GM23248 (cell line): ENCODE measurements at regions not wholly inside any gene's neighbourhood (a gene's known extent, or its start where the extent isn't known, plus 50 kb on each side); places are given as distances from the start of the nearest gene placed in this dataset.

Source experiments
- DNase-seq: peaks from one replicate; pipeline ENCODE4 v3.0.0-alpha.2; 2015
- H2AFZ ChIP-seq: fragments of 200-600 bp; sonication (generic); 2 replicates; pipeline ENCODE4 v1.6.1; 2016; ENCODE audit warnings: antibody characterized with exemption
- H3F3A ChIP-seq: fragments of 200-600 bp; sonication (generic); 2 replicates; pipeline ENCODE4 v1.6.1; 2016; ENCODE audit warnings: mild to moderate bottlenecking, antibody characterized with exemption, mixed run types; ENCODE audit not compliant: insufficient read depth
- H3K27ac ChIP-seq: fragments of 200-600 bp; sonication (generic); 2 replicates; pipeline ENCODE4 v1.5.1; 2016; ENCODE audit warnings: mild to moderate bottlenecking
- H3K27me3 ChIP-seq: fragments of 200-600 bp; sonication (generic); replicated peaks from 2 replicates; pipeline ENCODE4 v1.6.1; 2016; ENCODE audit warnings: mild to moderate bottlenecking; ENCODE audit not compliant: insufficient read depth
- H3K36me3 ChIP-seq: fragments of 200-600 bp; sonication (generic); 2 replicates; pipeline ENCODE4 v1.6.1; 2016; ENCODE audit warnings: low read depth, mild to moderate bottlenecking
- H3K4me1 ChIP-seq: fragments of 200-600 bp; sonication (generic); 2 replicates; pipeline ENCODE4 v1.6.1; 2016; ENCODE audit warnings: mild to moderate bottlenecking; ENCODE audit not compliant: insufficient read depth
- H3K4me2 ChIP-seq: fragments of 200-600 bp; sonication (generic); one replicate; pipeline ENCODE4 v1.6.1; 2016; ENCODE audit warnings: mild to moderate bottlenecking; ENCODE audit not compliant: unreplicated experiment
- H3K4me3 ChIP-seq: fragments of 200-600 bp; sonication (generic); 2 replicates; pipeline ENCODE4 v1.5.1; 2016; ENCODE audit warnings: mild to moderate bottlenecking
- H3K79me2 ChIP-seq: fragments of 200-600 bp; sonication (generic); 2 replicates; pipeline ENCODE4 v1.6.1; 2016; ENCODE audit warnings: mild to moderate bottlenecking; ENCODE audit not compliant: insufficient read depth
- H3K9ac ChIP-seq: fragments of 200-600 bp; sonication (generic); 2 replicates; pipeline ENCODE4 v1.6.1; 2016; ENCODE audit warnings: mild to moderate bottlenecking
- H3K9me2 ChIP-seq: fragments of 200-600 bp; sonication (generic); 2 replicates; pipeline ENCODE4 v1.6.1; 2016; ENCODE audit warnings: mixed run types, mild to moderate bottlenecking, moderate library complexity; ENCODE audit not compliant: insufficient read depth
- H3K9me3 ChIP-seq: fragments of 200-600 bp; sonication (generic); one replicate; pipeline ENCODE4 v1.6.1; 2017; ENCODE audit warnings: low read depth
- H4K20me1 ChIP-seq: fragments of 200-600 bp; sonication (generic); 2 replicates; pipeline ENCODE4 v1.6.0; 2016; ENCODE audit not compliant: insufficient read depth
- EZH2 ChIP-seq: fragments of 200-600 bp; sonication (generic); IDR thresholded peaks from 2 replicates; pipeline ENCODE4 v1.6.1; 2018; ENCODE audit warnings: antibody characterized with exemption, mild to moderate bottlenecking; ENCODE audit not compliant: insufficient read depth, poor library complexity, severe bottlenecking
- EZH2phosphoT487 ChIP-seq: fragments of 200-600 bp; sonication (generic); IDR thresholded peaks from 2 replicates; pipeline ENCODE4 v1.6.1; 2018; ENCODE audit warnings: antibody characterized with exemption, moderate library complexity, mild to moderate bottlenecking, low read depth; ENCODE audit not compliant: insufficient read depth
- WGBS, 2 experiments: methylation state at CpG; one replicate each; pipeline ENCODE4 v1.1.6; 2015 to 2017; ENCODE audit warnings: low lambda C conversion rate in 2 of 2, low coverage in 1 of 2; ENCODE audit errors: missing lambda C conversion rate in 2 of 2; 5-methylcytosine and 5-hydroxymethylcytosine counted together
- in situ Hi-C: fragments of 300-500 bp; cut with MboI; formaldehyde crosslinking; loops from 2 replicates; pipeline ENCODE4 v1.15.0; 2020

DNA sequence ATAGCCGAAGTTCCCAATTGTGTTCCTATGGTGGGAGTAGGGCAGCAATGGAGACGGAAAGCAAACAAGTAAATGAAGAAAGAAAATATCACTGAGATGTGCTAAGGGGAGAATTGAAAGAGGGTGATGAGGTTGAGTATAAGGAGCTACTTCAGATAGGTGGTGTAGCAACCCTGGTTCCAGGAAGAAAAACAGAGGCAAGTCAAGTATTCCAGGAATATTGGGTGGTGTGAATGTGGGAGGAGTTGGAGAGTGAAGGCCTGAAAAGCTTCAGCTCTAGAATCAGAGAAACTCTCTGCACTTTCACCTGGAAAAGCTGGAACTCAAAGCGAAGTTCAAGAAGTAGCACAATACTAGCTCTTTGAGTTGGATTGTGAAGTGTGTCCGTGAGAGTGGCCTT lies 342.1 kb downstream of the TLE4 start:
- Histone ChIP-seq H3K27me3 (no peaks in the 10 kb centered on the region), H3K79me2 (no peaks in the 10 kb centered on the region), H3K36me3 (no peaks in the 10 kb centered on the region), H4K20me1 (no peaks in the 10 kb centered on the region), H3K4me2 (no peak overlapping the region), H3K9me2 (no peaks in the 10 kb centered on the region), H2AFZ (no peak overlapping the region), H3K9me3 (no peaks in the 10 kb centered on the region), H3K4me1 (no peaks in the 10 kb centered on the region), H3F3A (no peaks in the 10 kb centered on the region), H3K9ac (no peak overlapping the region), H3K27ac (no peak overlapping the region), H3K4me3 (no peak overlapping the region)
- no peak for DNase-seq
- in situ Hi-C loops: no loop called here
- no peak for TF ChIP-seq EZH2phosphoT487
- no peak for TF ChIP-seq EZH2
- 24 to 42% methylated on average over 4 of the region's 4 CpGs for WGBS, 2 experiments

- Histone ChIP-seq H3K9me3 (no peaks in the 10 kb centered on the region), H3K79me2 (no peaks in the 10 kb centered on the region), H2AFZ (no peak overlapping the region), H3K27ac (no peak overlapping the region), H3K36me3 (no peaks in the 10 kb centered on the region), H3K4me2 (no peak overlapping the region), H3K9me2 (no peaks in the 10 kb centered on the region), H3K27me3 (no peaks in the 10 kb centered on the region), H3K4me3 (no peak overlapping the region), H3K9ac (no peak overlapping the region), H4K20me1 (no peaks in the 10 kb centered on the region), H3K4me1 (no peaks in the 10 kb centered on the region), H3F3A (no peaks in the 10 kb centered on the region)
- TF ChIP-seq EZH2phosphoT487: no peak
- WGBS, 2 experiments: 9 to 14% methylated on average over 2 of the region's 2 CpGs
- in situ Hi-C loops: no loop called here
- DNase-seq: no peak
These were observed 340.7 kb downstream of the TLE4 start for GRCh38 chr9:79912318-79913070.

- Histone ChIP-seq H3K79me2 (no peaks in the 10 kb centered on the region), H3K36me3 (no peaks in the 10 kb centered on the region), H3K4me2 (no peak overlapping the region), H3K9me2 (no peaks in the 10 kb centered on the region), H3K4me1 (no peaks in the 10 kb centered on the region), H2AFZ (no peak overlapping the region), H3K9ac (no peak overlapping the region), H3K4me3 (no peak overlapping the region), H3F3A (no peaks in the 10 kb centered on the region), H4K20me1 (no peaks in the 10 kb centered on the region), H3K27ac (no peak overlapping the region), H3K9me3 (no peaks in the 10 kb centered on the region), H3K27me3 (no peaks in the 10 kb centered on the region)
- WGBS, 2 experiments: 72 to 75% methylated on average over 19 of the region's 19 CpGs
- no peak for DNase-seq
- in situ Hi-C loops: no loop called here
- TF ChIP-seq EZH2phosphoT487: no peak
- no peak for TF ChIP-seq EZH2
These were observed 340.0 kb downstream of the TLE4 start for GRCh38 chr9:79911724-79912123.

DNA sequence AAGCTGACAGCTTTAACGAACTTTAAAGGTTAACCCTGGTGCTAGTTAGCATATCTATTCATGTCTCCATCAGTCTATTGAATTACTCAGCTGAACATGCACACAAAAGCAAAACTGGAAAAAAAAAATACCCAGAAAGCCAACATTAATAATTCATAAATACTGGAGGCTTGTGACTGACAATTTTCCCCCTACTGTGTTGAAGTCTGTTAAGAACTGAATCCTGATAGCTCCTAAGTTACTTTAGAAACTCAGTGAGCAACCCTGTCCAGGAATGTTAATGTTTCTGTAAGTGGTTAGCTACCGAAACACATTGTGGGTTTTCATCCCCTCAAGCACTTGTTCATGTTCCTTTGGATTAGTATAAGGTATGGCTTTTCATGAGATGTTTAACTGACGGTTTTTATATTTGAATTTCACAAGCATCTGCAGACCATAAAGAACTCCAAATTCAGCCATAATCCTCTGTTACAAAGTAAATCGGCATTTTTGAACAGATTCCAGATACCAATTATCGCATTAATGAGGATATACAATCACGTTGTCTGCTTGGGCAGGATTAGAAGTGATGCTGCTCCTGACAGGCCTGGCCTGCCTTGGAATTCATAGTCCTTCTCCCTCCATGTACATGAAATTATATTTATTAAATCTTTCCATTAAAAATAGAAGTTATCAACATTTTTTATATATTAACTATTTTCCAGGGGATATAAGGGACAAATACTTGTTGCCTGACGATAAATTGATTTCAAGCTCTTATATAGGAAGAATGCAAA lies 331.2 kb downstream of the TLE4 start:
- in situ Hi-C loops: no loop called here
- 45 to 46% methylated on average over 7 of the region's 7 CpGs for WGBS, 2 experiments
- no peak for DNase-seq

More for the DNA sequence above, 331.2 kb downstream of the TLE4 start:
- Histone ChIP-seq H3K4me3 (no peak overlapping the region), H3K27me3 (no peaks in the 10 kb centered on the region; the same call in 1 of the 2 replicates), H3F3A (no peaks in the 10 kb centered on the region), H2AFZ (no peak overlapping the region), H3K9me2 (no peaks in the 10 kb centered on the region), H3K36me3 (no peaks in the 10 kb centered on the region), H3K4me1 (no peaks in the 10 kb centered on the region), H3K9ac (no peak overlapping the region), H3K27ac (no peak overlapping the region), H3K79me2 (no peaks in the 10 kb centered on the region), H3K4me2 (no peak overlapping the region), H4K20me1 (no peaks in the 10 kb centered on the region), H3K9me3 (no peaks in the 10 kb centered on the region)
- no peak for TF ChIP-seq EZH2phosphoT487
- TF ChIP-seq EZH2: no peak
